SK-MEL-5 (cell line): ENCODE measurements at regions not wholly inside any gene's neighbourhood (a gene's known extent, or its start where the extent isn't known, plus 50 kb on each side); places are given as distances from the start of the nearest gene placed in this dataset.

ENCODE experiments used
- DNase-seq: peaks from one replicate; pipeline ENCODE4 v3.0.0-alpha.2; 2016; ENCODE audit warnings: low read depth, low spot score
- in situ Hi-C: cut with HindIII; loops from 2 replicates; pipeline ENCODE4 v1.10.0; 2016; ENCODE audit warnings: low sequenced_read_pairs, high pct_unique_total_duplicates, low pct_unique_long_range_greater_than_20kb

DNA sequence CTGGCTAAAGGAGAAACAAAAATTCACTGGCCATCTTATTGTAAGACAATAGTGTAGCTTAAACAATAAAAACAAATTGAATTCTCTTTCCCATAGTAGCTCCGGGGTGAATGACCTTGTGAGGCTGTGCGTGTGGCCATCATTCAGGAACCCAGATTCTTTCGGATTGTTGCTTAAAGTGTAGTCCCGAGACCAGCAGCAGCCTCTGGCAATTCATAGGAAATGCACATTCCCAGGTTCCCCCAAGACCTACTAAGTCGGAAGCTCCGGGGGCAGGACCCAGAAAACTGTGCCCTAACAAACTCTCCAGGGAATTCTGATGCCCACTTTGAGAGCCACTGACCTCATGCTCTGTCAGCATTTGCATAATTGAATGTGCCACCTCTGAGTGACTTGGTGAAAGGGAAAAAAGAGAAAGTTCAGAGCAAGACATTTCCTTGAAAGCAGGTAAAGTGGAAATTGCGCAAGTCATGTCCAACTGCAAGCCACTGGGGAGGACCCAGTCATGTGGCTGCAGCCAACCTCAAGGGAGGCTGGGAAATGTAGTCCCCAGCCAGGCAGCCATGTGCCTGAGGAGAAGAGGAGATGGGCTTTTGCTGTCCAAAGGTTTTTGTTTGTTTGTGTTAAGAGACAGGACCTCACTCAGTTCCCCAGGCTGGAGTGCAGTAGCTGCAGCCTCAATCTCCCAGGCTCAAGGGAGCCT lies 50.7 kb upstream of the PNMA8B start:
- peak; percentile 63 for DNase-seq
- in situ Hi-C loops: no loop called here

- no peak for DNase-seq
- in situ Hi-C loops: no loop called here
These were observed 50.4 kb upstream of the CALM3 start for GRCh38 chr19:46550684-46551083.

DNA sequence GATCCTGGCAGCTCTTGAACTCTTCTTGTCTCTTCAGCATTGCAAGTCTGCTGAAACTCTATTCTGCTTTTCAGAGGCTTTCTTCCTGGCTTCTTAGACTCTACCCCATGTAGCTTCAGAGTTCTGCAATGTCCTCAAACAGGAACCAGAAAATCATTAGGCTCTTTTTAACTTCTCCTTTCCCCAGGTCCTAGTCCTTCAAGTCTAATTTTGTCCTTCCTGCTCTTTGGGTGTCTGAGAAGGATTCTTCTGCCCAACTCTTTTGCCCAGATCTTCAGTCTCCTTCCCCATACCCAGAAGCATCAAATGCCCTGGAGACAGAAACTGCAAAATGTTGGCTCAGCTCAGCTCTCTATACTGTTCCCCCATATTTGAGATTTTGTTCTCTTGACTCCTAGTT lies 50.0 kb upstream of the CALM3 start:
- no peak for DNase-seq
- in situ Hi-C loops: no loop called here
